Activated T-helper 1 cell treated with anti-CD3 and anti-CD28 coated beads, Interleukin-12 subunit alpha, Interleukin-12 subunit beta, Interleukin-2, Interleukin-4 antibody, amounts not matched to agents 30 ng/mL and 10 ng/mL and 1 ng/mL, durations not matched to agents 14 hours and 24 hours and 36 hours (primary cell): ENCODE measurements at regions not wholly inside any gene's neighbourhood (a gene's known extent, or its start where the extent isn't known, plus 50 kb on each side); places are given as distances from the start of the nearest gene placed in this dataset.

Experiments used
- DNase-seq: peaks from one replicate; pipeline ENCODE4 v3.0.0; 2021; ENCODE audit warnings: low spot score
- H3K27ac Mint-ChIP-seq: one replicate; pipeline ENCODE4 v1.8.0; 2021; ENCODE audit warnings: mild to moderate bottlenecking, mixed read lengths
- H3K27me3 Mint-ChIP-seq: one replicate; pipeline ENCODE4 v1.8.0; 2022; ENCODE audit warnings: mild to moderate bottlenecking, moderate library complexity, mixed read lengths; ENCODE audit not compliant: insufficient read depth
- H3K36me3 Mint-ChIP-seq: one replicate; pipeline ENCODE4 v1.8.0; 2021; ENCODE audit warnings: low read depth, mixed read lengths
- H3K4me1 Mint-ChIP-seq: one replicate; pipeline ENCODE4 v1.8.0; 2021; ENCODE audit warnings: low read depth, mixed read lengths
- H3K4me3 Mint-ChIP-seq: one replicate; pipeline ENCODE4 v1.8.0; 2021; ENCODE audit warnings: mild to moderate bottlenecking, moderate library complexity, mixed read lengths
- H3K9me3 Mint-ChIP-seq: one replicate; pipeline ENCODE4 v1.8.0; 2021; ENCODE audit warnings: mixed read lengths
- intact Hi-C: fragments of 100-400 bp; cut with micrococcal nuclease; formaldehyde crosslinking; loops from one replicate; pipeline ENCODE4 v1.15.1; 2024

- no peak overlapping the region for H3K27ac Mint-ChIP-seq
- DNase-seq = no peak
- no peaks in the 10 kb centered on the region for H3K36me3 Mint-ChIP-seq
- H3K9me3 Mint-ChIP-seq = peaks cover 13% of the 10 kb centered on the region
- H3K4me3 Mint-ChIP-seq = no peak overlapping the region
- no peaks in the 10 kb centered on the region for H3K4me1 Mint-ChIP-seq
- intact Hi-C loops = no loop called here
- H3K27me3 Mint-ChIP-seq = no peaks in the 10 kb centered on the region
Observed at GRCh38 chr13:106337096-106337850, 198.2 kb downstream of the EFNB2 start.

- H3K27me3 Mint-ChIP-seq = no peaks in the 10 kb centered on the region
- H3K36me3 Mint-ChIP-seq = no peaks in the 10 kb centered on the region
- H3K4me3 Mint-ChIP-seq = no peak overlapping the region
- peaks cover 13% of the 10 kb centered on the region for H3K9me3 Mint-ChIP-seq
- H3K4me1 Mint-ChIP-seq = no peaks in the 10 kb centered on the region
- no peak for DNase-seq
- H3K27ac Mint-ChIP-seq = no peak overlapping the region
- intact Hi-C loops = no loop called here
Observed at GRCh38 chr13:106336668-106337067, 198.8 kb downstream of the EFNB2 start.

- DNase-seq = no peak
- no peak overlapping the region for H3K27ac Mint-ChIP-seq
- intact Hi-C loops = no loop called here
- H3K27me3 Mint-ChIP-seq = no peaks in the 10 kb centered on the region
- no peaks in the 10 kb centered on the region for H3K4me1 Mint-ChIP-seq
- H3K9me3 Mint-ChIP-seq = no peaks in the 10 kb centered on the region
- no peak overlapping the region for H3K4me3 Mint-ChIP-seq
- H3K36me3 Mint-ChIP-seq = no peaks in the 10 kb centered on the region
Observed at GRCh38 chr13:106332621-106333020, 202.8 kb downstream of the EFNB2 start.

- Mint-ChIP-seq H3K27me3 (no peaks in the 10 kb centered on the region), H3K9me3 (no peaks in the 10 kb centered on the region), H3K4me3 (no peak overlapping the region), H3K36me3 (no peaks in the 10 kb centered on the region), H3K4me1 (no peaks in the 10 kb centered on the region), H3K27ac (no peak overlapping the region)
- DNase-seq = no peak
- intact Hi-C loops = no loop called here
Observed at GRCh38 chr13:106331116-106331515, 204.3 kb downstream of the EFNB2 start.

GRCh38 chr13:106329941-106330340 is 205.5 kb downstream of the EFNB2 start:
- H3K4me3 Mint-ChIP-seq = no peak overlapping the region
- intact Hi-C loops = no loop called here
- H3K27ac Mint-ChIP-seq = no peak overlapping the region
- no peaks in the 10 kb centered on the region for H3K9me3 Mint-ChIP-seq
- no peaks in the 10 kb centered on the region for H3K27me3 Mint-ChIP-seq
- DNase-seq = no peak
- no peaks in the 10 kb centered on the region for H3K36me3 Mint-ChIP-seq
- no peaks in the 10 kb centered on the region for H3K4me1 Mint-ChIP-seq

- Mint-ChIP-seq H3K9me3 (peaks cover 10% of the 10 kb centered on the region), H3K4me3 (no peak overlapping the region), H3K27me3 (no peaks in the 10 kb centered on the region), H3K36me3 (no peaks in the 10 kb centered on the region), H3K27ac (no peak overlapping the region), H3K4me1 (no peaks in the 10 kb centered on the region)
- intact Hi-C loops = no loop called here
- DNase-seq = no peak
Observed at GRCh38 chr13:106326751-106327150, 208.7 kb downstream of the EFNB2 start.

- H3K4me1 Mint-ChIP-seq = no peaks in the 10 kb centered on the region
- H3K27ac Mint-ChIP-seq = no peak overlapping the region
- H3K27me3 Mint-ChIP-seq = no peaks in the 10 kb centered on the region
- no peak overlapping the region for H3K4me3 Mint-ChIP-seq
- H3K9me3 Mint-ChIP-seq = peaks cover 12% of the 10 kb centered on the region
- no peaks in the 10 kb centered on the region for H3K36me3 Mint-ChIP-seq
- no peak for DNase-seq
- intact Hi-C loops = no loop called here
Observed at GRCh38 chr13:106324444-106324843, 211.0 kb downstream of the EFNB2 start.

- H3K9me3 Mint-ChIP-seq = peaks cover 12% of the 10 kb centered on the region
- no peaks in the 10 kb centered on the region for H3K27me3 Mint-ChIP-seq
- intact Hi-C loops = no loop called here
- no peak for DNase-seq
- H3K27ac Mint-ChIP-seq = no peak overlapping the region
- no peak overlapping the region for H3K4me3 Mint-ChIP-seq
- no peaks in the 10 kb centered on the region for H3K4me1 Mint-ChIP-seq
- no peaks in the 10 kb centered on the region for H3K36me3 Mint-ChIP-seq
Observed at GRCh38 chr13:106322628-106323027, 212.8 kb downstream of the EFNB2 start.

GRCh38 chr13:106318941-106319411 is 216.5 kb downstream of the EFNB2 start:
- H3K4me1 Mint-ChIP-seq = no peaks in the 10 kb centered on the region
- DNase-seq = no peak
- intact Hi-C loops = no loop called here
- no peaks in the 10 kb centered on the region for H3K36me3 Mint-ChIP-seq
- no peaks in the 10 kb centered on the region for H3K27me3 Mint-ChIP-seq
- no peak overlapping the region for H3K4me3 Mint-ChIP-seq
- peaks cover 9% of the 10 kb centered on the region for H3K9me3 Mint-ChIP-seq
- H3K27ac Mint-ChIP-seq = no peak overlapping the region

GRCh38 chr13:106314417-106314816 is 221.0 kb downstream of the EFNB2 start:
- no peak for DNase-seq
- Mint-ChIP-seq H3K4me1 (no peaks in the 10 kb centered on the region), H3K4me3 (no peak overlapping the region), H3K9me3 (no peaks in the 10 kb centered on the region), H3K36me3 (no peaks in the 10 kb centered on the region), H3K27me3 (no peaks in the 10 kb centered on the region), H3K27ac (no peak overlapping the region)
- intact Hi-C loops = no loop called here

GRCh38 chr13:106311004-106311403 is 224.5 kb downstream of the EFNB2 start:
- Mint-ChIP-seq H3K4me3 (no peak overlapping the region), H3K9me3 (peaks cover 4% of the 10 kb centered on the region), H3K36me3 (no peaks in the 10 kb centered on the region), H3K4me1 (no peaks in the 10 kb centered on the region), H3K27ac (no peak overlapping the region), H3K27me3 (no peaks in the 10 kb centered on the region)
- intact Hi-C loops = no loop called here
- DNase-seq = no peak

GRCh38 chr13:106310291-106310865 is 225.1 kb downstream of the EFNB2 start:
- Mint-ChIP-seq H3K27me3 (no peaks in the 10 kb centered on the region), H3K27ac (no peak overlapping the region), H3K4me3 (no peak overlapping the region), H3K4me1 (no peaks in the 10 kb centered on the region), H3K36me3 (no peaks in the 10 kb centered on the region), H3K9me3 (peaks cover 4% of the 10 kb centered on the region)
- intact Hi-C loops = no loop called here
- DNase-seq = no peak

GRCh38 chr13:106306748-106307277 is 228.6 kb downstream of the EFNB2 start:
- Mint-ChIP-seq H3K27me3 (no peaks in the 10 kb centered on the region), H3K9me3 (peaks cover 4% of the 10 kb centered on the region), H3K36me3 (no peaks in the 10 kb centered on the region), H3K4me3 (no peak overlapping the region), H3K4me1 (no peaks in the 10 kb centered on the region), H3K27ac (no peak overlapping the region)
- no peak for DNase-seq
- intact Hi-C loops = no loop called here
